Spleen (tissue), 7 donors: ENCODE measurements at regions not wholly inside any gene's neighbourhood (a gene's known extent, or its start where the extent isn't known, plus 50 kb on each side); places are given as distances from the start of the nearest gene placed in this dataset.

Source experiments
- CTCF ChIP-seq, 11 experiments: fragments of 200-600 bp in 7 of 11; fragments of 450-650 bp in 4 of 11; sonication (generic) in 4 of 11; IDR thresholded peaks in 8 of 11; conservative IDR thresholded peaks in 3 of 11; 1 replicate in 7 of 11; 2 replicates in 4 of 11; pipeline versions ENCODE4 v1.4.0 to v1.8.0; 2016 to 2021; ENCODE audit warnings: antibody characterized with exemption in 11 of 11, inconsistent platforms in 4 of 11, mild to moderate bottlenecking in 1 of 11
- POLR2A ChIP-seq, 3 donors: fragments of 450-650 bp; IDR thresholded peaks; one replicate each; pipeline ENCODE4 v1.5.1; 2017; ENCODE audit warnings: antibody characterized with exemption in 3 of 3, mild to moderate bottlenecking in 1 of 3
- POLR2AphosphoS5 ChIP-seq, 3 donors: sonication (generic); formaldehyde crosslinking; IDR thresholded peaks; one replicate each; pipeline ENCODE4 v1.5.1; 2017; ENCODE audit warnings: antibody characterized with exemption in 3 of 3
- donor health status: DM: no; HTN: no; CAD: no; lungs with moderate emphysema.
- donor health status: DM: no; HTN: no; CAD: no.
- donor health status: DM: no; HTN: no; CAD: no.

GRCh38 chr18:1463981-1464380, 559.3 kb downstream of the ADCYAP1 start:
- TF ChIP-seq POLR2AphosphoS5 (IDR thresholded peaks at IDR 0.05) (no peak), POLR2A (IDR thresholded peaks at IDR 0.05) (no peak), CTCF (IDR thresholded peaks at IDR 0.05 in 8 of 11, conservative IDR thresholded peaks at IDR 0.05 in 3 of 11) (no peak)
